ENCODE measurements at regions not wholly inside any gene's neighbourhood (a gene's known extent, or its start where the extent isn't known, plus 50 kb on each side); places are given as distances from the start of the nearest gene placed in this dataset.

DNA sequence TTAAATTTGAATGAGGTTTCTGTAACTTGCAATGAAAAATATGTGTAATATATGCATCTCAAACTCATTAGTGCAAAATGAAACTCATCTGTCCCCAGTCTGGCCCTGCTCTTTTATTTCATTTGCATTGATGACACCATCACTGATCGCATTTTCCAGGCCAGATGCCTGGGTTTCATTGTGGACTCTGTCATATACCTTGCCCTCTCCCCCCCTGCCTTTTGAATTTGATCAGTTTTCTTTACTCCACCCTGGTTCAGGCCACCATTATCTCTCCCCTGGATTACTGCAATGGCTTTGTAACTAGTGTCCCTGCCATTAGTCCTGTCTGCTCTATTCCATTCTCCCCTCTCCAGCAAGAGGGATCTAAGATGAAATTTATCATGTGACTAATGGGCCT lies 360.6 kb upstream of the C11orf87 start (continued):
- TF ChIP-seq FOXO4 (CRISPR knock-in tag; IDR thresholded peaks at IDR 0.05) (no peak), EGR1 (conservative IDR thresholded peaks at IDR 0.05) (no peak)

DNA sequence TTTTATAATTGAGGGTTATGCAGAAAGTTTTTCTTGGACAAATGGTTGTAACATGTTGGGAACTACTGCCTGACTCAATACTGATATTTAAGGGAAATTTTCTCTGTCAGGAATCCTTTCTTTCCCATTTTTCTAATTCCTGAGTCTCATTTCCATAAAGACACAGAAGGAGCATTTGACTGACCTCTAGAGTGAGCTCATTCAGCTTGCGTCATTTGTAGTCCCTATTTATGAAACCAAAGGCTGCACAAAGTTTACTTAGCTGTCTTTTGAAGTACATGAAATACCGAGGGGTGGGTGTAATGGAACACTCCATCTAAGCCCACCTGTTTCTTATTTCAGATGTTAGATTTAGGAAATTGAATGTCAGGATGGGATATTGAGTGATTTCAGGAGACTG lies 359.5 kb upstream of the C11orf87 start:
- TF ChIP-seq CHD2 (IDR thresholded peaks at IDR 0.05; ENCODE audit: low read depth, low read length) (no peak), YBX1 (IDR thresholded peaks at IDR 0.05) (no peak), HNRNPLL (IDR thresholded peaks at IDR 0.05; ENCODE audit: low read depth, low read length, poor library complexity, severe bottlenecking) (no peak), TSHZ1 (CRISPR knock-in tag; IDR thresholded peaks at IDR 0.05) (no peak), PRMT5 (CRISPR knock-in tag; IDR thresholded peaks at IDR 0.05) (no peak), TCF15 (CRISPR knock-in tag; IDR thresholded peaks at IDR 0.05) (no peak), SRSF1 (IDR thresholded peaks at IDR 0.05; ENCODE audit: low read depth, low read length) (no peak), CTCFL (IDR thresholded peaks at IDR 0.05; ENCODE audit: borderline replicate concordance, insufficient read depth, low read depth, low read length, poor library complexity, severe bottlenecking) (no peak), PCBP1 (IDR thresholded peaks at IDR 0.05; ENCODE audit: low read depth, low read length, poor library complexity, severe bottlenecking) (no peak)
- CTCF ChIA-PET (ENCODE audit: low intra/inter-chr PET ratio), result no interaction called here
- H3K9me3 ChIP-seq (replicated peaks; ENCODE audit: control insufficient read depth, insufficient read depth, low read depth, low read length), result no peaks in the 10 kb centered on the region
- no peaks in the 10 kb centered on the region for H3K9me1 ChIP-seq (ENCODE audit: control insufficient read depth, insufficient read depth, low read length)
- no peaks in the 10 kb centered on the region for H3K36me3 ChIP-seq (ENCODE audit: control insufficient read depth, insufficient read depth, low read length)
- no peaks in the 10 kb centered on the region for H3K27me3 ChIP-seq (ENCODE audit: control insufficient read depth in 2 of 2, insufficient read depth in 2 of 2, low read length in 2 of 2)
- POLR2A ChIA-PET, result no interaction called here
- intact Hi-C loops (cut with micrococcal nuclease) (no loop called here), in situ Hi-C loops (cut with MboI) (no loop called here)
- WGBS (ENCODE audit: insufficient coverage, low coverage, missing lambda C conversion rate), result 0% methylated on average over 2 of the region's 2 CpGs
- no peak for FAIRE-seq
- H3K79me2 ChIP-seq (ENCODE audit: control insufficient read depth, insufficient read depth, low read length), result no peaks in the 10 kb centered on the region
- no peak overlapping the region for H3K4me2 ChIP-seq (ENCODE audit: insufficient read depth, low read length)
- H3K4me3 ChIP-seq, result no peak overlapping the region
- H3K27ac ChIP-seq (ENCODE audit: extremely low read depth, low read depth, low read length), result no peak overlapping the region
- no peak for ATAC-seq
- DNase-seq (ENCODE audit: extremely low read depth in 1 of 4, low spot score in 3 of 4), result no peak
- no TSS peak for BruUV-seq (replicated peaks)
- H2AFZ ChIP-seq (ENCODE audit: low read depth, low read length), result no peak overlapping the region
- no peaks in the 10 kb centered on the region; the same call in 1 of the 2 replicates for H4K20me1 ChIP-seq (replicated peaks; ENCODE audit: control insufficient read depth, insufficient read depth, low read length)
- H3K9ac ChIP-seq (ENCODE audit: insufficient read depth in 1 of 2, low read depth in 2 of 2, low read length in 2 of 2), result no peak overlapping the region
- no peaks in the 10 kb centered on the region for H3K4me1 ChIP-seq (replicated peaks in 1 of 2; ENCODE audit: control insufficient read depth in 2 of 2, insufficient read depth in 2 of 2, low read length in 2 of 2)
